ENCODE measurements at regions not wholly inside any gene's neighbourhood (a gene's known extent, or its start where the extent isn't known, plus 50 kb on each side); places are given as distances from the start of the nearest gene placed in this dataset.
A peak's percentile ranks its signal among the peaks of the same experiment; 100 is the strongest.

DNA sequence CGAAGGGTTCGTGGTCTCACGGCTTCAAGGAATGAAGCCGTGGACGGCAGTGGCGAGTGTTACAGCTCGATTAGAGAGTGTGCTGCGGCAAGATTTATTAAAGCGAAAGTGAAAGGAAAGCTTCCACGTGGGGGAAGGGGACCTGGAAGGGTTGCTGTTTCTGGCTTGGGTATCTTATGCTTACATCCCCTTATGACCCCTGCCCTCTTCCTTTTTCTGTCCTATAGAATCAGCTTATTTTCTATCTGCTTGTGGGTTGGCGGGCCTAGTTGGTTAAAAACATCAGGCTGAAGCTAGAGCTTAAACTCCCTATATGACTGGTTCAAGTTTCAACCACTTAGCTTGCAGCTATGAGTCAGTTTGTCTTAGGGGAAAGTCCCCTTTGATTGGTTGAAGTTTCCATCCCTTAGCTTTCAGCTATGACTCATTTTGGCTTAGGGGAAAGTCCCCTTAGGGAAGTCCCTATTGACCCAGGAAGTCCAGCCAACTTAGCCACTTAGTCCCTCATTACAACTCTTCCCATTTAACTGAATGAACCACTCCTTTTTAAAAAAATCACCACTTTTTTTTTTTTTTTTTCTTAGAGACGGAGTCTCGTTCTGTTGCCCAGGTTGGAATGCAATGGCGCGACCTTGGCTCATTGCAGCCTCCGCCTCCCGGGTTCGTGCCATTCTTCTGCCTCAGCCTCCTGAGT, 1494.7 kb upstream of the TMEM132C start (continued):
- TF ChIP-seq EED (IDR thresholded peaks at IDR 0.05; ENCODE audit: low read depth), result peak; percentile 61; the same call in 1 of the 2 replicates
- peak; percentile 75 for TF ChIP-seq NFIC (IDR thresholded peaks at IDR 0.05; ENCODE audit: low read depth, low read length)
- peak; percentile 72 for TF ChIP-seq ATF7 (IDR thresholded peaks at IDR 0.05; ENCODE audit: low read depth)
- no peak for TF ChIP-seq SRF (IDR thresholded peaks at IDR 0.05; ENCODE audit: low read depth in 2 of 2, low read length in 2 of 2)
- TF ChIP-seq SMC3 (IDR thresholded peaks at IDR 0.05; ENCODE audit: borderline replicate concordance, low read length), result no peak
- TF ChIP-seq MYB (IDR thresholded peaks at IDR 0.05; ENCODE audit: borderline replicate concordance, low read depth, low read length), result no peak
- peak; percentile 87 for TF ChIP-seq FOXM1 (IDR thresholded peaks at IDR 0.05; ENCODE audit: low read depth, low read length)
- TF ChIP-seq CHD1 (IDR thresholded peaks at IDR 0.05; ENCODE audit: low read depth, low read length), result no peak
- TF ChIP-seq, protein P1, sequence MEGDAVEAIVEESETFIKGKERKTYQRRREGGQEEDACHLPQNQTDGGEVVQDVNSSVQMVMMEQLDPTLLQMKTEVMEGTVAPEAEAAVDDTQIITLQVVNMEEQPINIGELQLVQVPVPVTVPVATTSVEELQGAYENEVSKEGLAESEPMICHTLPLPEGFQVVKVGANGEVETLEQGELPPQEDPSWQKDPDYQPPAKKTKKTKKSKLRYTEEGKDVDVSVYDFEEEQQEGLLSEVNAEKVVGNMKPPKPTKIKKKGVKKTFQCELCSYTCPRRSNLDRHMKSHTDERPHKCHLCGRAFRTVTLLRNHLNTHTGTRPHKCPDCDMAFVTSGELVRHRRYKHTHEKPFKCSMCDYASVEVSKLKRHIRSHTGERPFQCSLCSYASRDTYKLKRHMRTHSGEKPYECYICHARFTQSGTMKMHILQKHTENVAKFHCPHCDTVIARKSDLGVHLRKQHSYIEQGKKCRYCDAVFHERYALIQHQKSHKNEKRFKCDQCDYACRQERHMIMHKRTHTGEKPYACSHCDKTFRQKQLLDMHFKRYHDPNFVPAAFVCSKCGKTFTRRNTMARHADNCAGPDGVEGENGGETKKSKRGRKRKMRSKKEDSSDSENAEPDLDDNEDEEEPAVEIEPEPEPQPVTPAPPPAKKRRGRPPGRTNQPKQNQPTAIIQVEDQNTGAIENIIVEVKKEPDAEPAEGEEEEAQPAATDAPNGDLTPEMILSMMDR (IDR thresholded peaks at IDR 0.05 in 2 of 3, conservative IDR thresholded peaks at IDR 0.05 in 1 of 3; ENCODE audit: control insufficient read depth in 2 of 3, extremely low read depth in 1 of 3, insufficient read depth in 1 of 3, low read depth in 3 of 3, low read length in 3 of 3), result no peak
- TF ChIP-seq KAT2A (conservative IDR thresholded peaks at IDR 0.05; ENCODE audit: control insufficient read depth, low read depth, low read length), result no peak
- TF ChIP-seq, protein P2, sequence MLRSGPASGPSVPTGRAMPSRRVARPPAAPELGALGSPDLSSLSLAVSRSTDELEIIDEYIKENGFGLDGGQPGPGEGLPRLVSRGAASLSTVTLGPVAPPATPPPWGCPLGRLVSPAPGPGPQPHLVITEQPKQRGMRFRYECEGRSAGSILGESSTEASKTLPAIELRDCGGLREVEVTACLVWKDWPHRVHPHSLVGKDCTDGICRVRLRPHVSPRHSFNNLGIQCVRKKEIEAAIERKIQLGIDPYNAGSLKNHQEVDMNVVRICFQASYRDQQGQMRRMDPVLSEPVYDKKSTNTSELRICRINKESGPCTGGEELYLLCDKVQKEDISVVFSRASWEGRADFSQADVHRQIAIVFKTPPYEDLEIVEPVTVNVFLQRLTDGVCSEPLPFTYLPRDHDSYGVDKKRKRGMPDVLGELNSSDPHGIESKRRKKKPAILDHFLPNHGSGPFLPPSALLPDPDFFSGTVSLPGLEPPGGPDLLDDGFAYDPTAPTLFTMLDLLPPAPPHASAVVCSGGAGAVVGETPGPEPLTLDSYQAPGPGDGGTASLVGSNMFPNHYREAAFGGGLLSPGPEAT (IDR thresholded peaks at IDR 0.05; ENCODE audit: low read depth), result peak; percentile 98
- TF ChIP-seq NR2F1 (conservative IDR thresholded peaks at IDR 0.05), result peak; percentile 92
- TF ChIP-seq, protein P3, sequence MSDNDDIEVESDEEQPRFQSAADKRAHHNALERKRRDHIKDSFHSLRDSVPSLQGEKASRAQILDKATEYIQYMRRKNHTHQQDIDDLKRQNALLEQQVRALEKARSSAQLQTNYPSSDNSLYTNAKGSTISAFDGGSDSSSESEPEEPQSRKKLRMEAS (IDR thresholded peaks at IDR 0.05; ENCODE audit: low read depth, low read length), result no peak
- no peak for TF ChIP-seq KLF5 (IDR thresholded peaks at IDR 0.05; ENCODE audit: partially characterized antibody)
- TF ChIP-seq, protein P4, sequence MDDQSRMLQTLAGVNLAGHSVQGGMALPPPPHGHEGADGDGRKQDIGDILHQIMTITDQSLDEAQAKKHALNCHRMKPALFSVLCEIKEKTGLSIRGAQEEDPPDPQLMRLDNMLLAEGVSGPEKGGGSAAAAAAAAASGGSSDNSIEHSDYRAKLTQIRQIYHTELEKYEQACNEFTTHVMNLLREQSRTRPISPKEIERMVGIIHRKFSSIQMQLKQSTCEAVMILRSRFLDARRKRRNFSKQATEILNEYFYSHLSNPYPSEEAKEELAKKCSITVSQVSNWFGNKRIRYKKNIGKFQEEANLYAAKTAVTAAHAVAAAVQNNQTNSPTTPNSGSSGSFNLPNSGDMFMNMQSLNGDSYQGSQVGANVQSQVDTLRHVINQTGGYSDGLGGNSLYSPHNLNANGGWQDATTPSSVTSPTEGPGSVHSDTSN (IDR thresholded peaks at IDR 0.05; ENCODE audit: insufficient replicate concordance, low read depth, low read length), result no peak
- TF ChIP-seq CHD2 (IDR thresholded peaks at IDR 0.05; ENCODE audit: borderline replicate concordance, low read depth, low read length), result peak; percentile 43; the same call in 1 of the 2 replicates
- TF ChIP-seq DPF2 (IDR thresholded peaks at IDR 0.05), result peak; percentile 83; the same call in 1 of the 2 replicates
- TF ChIP-seq, protein P5, sequence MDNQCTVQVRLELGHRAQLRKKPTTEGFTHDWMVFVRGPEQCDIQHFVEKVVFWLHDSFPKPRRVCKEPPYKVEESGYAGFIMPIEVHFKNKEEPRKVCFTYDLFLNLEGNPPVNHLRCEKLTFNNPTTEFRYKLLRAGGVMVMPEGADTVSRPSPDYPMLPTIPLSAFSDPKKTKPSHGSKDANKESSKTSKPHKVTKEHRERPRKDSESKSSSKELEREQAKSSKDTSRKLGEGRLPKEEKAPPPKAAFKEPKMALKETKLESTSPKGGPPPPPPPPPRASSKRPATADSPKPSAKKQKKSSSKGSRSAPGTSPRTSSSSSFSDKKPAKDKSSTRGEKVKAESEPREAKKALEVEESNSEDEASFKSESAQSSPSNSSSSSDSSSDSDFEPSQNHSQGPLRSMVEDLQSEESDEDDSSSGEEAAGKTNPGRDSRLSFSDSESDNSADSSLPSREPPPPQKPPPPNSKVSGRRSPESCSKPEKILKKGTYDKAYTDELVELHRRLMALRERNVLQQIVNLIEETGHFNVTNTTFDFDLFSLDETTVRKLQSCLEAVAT (IDR thresholded peaks at IDR 0.05), result peak; percentile 48; the same call in 1 of the 2 replicates
- TF ChIP-seq BHLHE40 (IDR thresholded peaks at IDR 0.05; ENCODE audit: borderline replicate concordance in 1 of 2, low read depth in 2 of 2, low read length in 1 of 2), result peak in 1 of 2 experiments; percentile 17; a peak in 1 of 4 replicates
- TF ChIP-seq SIX5 (IDR thresholded peaks at IDR 0.05; ENCODE audit: low read depth, low read length, severe bottlenecking), result no peak
- TF ChIP-seq RUNX3 (IDR thresholded peaks at IDR 0.05; ENCODE audit: low read length), result peak; percentile 88
- peak; percentile 65 for TF ChIP-seq IKZF1 (conservative IDR thresholded peaks at IDR 0.05)
- 0 out of 4 replicates have a peak, but pooled peaks of 1 of the 2 experiments have one; percentile 42 for TF ChIP-seq CEBPB (IDR thresholded peaks at IDR 0.05; ENCODE audit: borderline replicate concordance in 1 of 2, low read depth in 2 of 2, low read length in 2 of 2)
- no peak for TF ChIP-seq POLR2AphosphoS2 (IDR thresholded peaks at IDR 0.05; ENCODE audit: low read depth, low read length)
- no peak for TF ChIP-seq TCF12 (IDR thresholded peaks at IDR 0.05; ENCODE audit: low read depth, low read length)
